ENCODE measurements at regions not wholly inside any gene's neighbourhood (a gene's known extent, or its start where the extent isn't known, plus 50 kb on each side); places are given as distances from the start of the nearest gene placed in this dataset.

- TF ChIP-seq, protein P1, sequence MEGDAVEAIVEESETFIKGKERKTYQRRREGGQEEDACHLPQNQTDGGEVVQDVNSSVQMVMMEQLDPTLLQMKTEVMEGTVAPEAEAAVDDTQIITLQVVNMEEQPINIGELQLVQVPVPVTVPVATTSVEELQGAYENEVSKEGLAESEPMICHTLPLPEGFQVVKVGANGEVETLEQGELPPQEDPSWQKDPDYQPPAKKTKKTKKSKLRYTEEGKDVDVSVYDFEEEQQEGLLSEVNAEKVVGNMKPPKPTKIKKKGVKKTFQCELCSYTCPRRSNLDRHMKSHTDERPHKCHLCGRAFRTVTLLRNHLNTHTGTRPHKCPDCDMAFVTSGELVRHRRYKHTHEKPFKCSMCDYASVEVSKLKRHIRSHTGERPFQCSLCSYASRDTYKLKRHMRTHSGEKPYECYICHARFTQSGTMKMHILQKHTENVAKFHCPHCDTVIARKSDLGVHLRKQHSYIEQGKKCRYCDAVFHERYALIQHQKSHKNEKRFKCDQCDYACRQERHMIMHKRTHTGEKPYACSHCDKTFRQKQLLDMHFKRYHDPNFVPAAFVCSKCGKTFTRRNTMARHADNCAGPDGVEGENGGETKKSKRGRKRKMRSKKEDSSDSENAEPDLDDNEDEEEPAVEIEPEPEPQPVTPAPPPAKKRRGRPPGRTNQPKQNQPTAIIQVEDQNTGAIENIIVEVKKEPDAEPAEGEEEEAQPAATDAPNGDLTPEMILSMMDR (IDR thresholded peaks at IDR 0.05): no peak
- TF ChIP-seq EP300 (IDR thresholded peaks at IDR 0.05): no peak
- TF ChIP-seq POLR2AphosphoS5 (IDR thresholded peaks at IDR 0.05): no peak
These were observed 278.9 kb upstream of the GIMD1 start for GRCh38 chr4:106647451-106647850.

Data from upper lobe of left lung (tissue), 4 donors.